ENCODE measurements at regions not wholly inside any gene's neighbourhood (a gene's known extent, or its start where the extent isn't known, plus 50 kb on each side); places are given as distances from the start of the nearest gene placed in this dataset.

DNA sequence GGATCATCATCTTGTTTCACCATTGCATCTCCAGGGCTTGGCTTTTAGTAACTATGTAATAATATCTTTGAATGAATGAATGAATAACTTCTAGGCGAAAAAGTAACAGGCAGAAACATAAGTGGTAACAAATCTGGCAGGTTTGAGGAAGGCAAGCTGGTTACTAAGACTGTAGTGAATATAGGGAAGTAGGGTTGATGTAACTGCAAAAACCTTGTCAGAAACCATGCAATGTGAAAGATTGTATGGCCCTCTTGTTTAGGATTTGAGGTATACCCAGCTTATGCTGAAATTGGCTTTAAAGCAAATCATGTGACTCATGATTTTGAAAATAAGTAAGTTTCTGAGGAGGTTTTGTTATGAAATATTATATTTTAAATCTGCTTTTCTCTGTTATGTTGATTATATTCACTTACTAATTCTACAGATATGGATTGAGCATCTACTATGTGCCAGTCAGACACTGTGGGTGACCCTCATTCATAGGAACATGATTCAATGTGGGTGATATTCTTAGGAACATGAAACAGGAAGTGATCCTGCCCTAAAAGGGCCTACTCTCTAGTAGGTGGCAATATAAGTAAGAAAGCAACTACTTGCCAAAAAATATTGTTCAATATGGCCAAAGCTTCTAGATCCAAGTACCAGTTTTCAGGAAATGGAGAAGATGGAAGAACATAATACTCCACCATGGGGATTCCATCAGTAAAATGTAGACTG is 115.5 kb upstream of the CCDC90B start (continued):
- TF ChIP-seq, protein P1, sequence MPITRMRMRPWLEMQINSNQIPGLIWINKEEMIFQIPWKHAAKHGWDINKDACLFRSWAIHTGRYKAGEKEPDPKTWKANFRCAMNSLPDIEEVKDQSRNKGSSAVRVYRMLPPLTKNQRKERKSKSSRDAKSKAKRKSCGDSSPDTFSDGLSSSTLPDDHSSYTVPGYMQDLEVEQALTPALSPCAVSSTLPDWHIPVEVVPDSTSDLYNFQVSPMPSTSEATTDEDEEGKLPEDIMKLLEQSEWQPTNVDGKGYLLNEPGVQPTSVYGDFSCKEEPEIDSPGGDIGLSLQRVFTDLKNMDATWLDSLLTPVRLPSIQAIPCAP (CRISPR knock-in tag; IDR thresholded peaks at IDR 0.05), result no peak

DNA sequence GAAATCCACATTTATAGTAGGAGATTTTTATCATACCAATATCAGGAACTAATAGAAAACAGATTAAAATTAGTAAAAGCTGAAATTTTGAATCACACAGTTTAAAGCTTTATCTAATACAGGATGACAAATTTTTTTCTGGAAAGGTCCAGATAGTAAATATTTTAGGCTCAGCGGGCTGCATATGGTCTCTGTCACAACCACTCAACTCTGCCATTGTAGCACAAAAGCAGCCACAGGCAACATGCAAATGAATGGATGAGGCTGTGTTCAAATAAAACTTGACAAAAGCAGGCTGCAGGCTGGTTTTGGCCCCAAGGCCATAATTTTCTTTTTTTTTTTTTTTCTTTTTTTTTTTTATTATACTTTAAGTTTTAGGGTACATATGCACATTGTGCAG is 108.2 kb upstream of the CCDC90B start:
- TF ChIP-seq, protein P2, sequence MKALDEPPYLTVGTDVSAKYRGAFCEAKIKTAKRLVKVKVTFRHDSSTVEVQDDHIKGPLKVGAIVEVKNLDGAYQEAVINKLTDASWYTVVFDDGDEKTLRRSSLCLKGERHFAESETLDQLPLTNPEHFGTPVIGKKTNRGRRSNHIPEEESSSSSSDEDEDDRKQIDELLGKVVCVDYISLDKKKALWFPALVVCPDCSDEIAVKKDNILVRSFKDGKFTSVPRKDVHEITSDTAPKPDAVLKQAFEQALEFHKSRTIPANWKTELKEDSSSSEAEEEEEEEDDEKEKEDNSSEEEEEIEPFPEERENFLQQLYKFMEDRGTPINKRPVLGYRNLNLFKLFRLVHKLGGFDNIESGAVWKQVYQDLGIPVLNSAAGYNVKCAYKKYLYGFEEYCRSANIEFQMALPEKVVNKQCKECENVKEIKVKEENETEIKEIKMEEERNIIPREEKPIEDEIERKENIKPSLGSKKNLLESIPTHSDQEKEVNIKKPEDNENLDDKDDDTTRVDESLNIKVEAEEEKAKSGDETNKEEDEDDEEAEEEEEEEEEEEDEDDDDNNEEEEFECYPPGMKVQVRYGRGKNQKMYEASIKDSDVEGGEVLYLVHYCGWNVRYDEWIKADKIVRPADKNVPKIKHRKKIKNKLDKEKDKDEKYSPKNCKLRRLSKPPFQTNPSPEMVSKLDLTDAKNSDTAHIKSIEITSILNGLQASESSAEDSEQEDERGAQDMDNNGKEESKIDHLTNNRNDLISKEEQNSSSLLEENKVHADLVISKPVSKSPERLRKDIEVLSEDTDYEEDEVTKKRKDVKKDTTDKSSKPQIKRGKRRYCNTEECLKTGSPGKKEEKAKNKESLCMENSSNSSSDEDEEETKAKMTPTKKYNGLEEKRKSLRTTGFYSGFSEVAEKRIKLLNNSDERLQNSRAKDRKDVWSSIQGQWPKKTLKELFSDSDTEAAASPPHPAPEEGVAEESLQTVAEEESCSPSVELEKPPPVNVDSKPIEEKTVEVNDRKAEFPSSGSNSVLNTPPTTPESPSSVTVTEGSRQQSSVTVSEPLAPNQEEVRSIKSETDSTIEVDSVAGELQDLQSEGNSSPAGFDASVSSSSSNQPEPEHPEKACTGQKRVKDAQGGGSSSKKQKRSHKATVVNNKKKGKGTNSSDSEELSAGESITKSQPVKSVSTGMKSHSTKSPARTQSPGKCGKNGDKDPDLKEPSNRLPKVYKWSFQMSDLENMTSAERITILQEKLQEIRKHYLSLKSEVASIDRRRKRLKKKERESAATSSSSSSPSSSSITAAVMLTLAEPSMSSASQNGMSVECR (CRISPR knock-in tag; IDR thresholded peaks at IDR 0.05; ENCODE audit: borderline replicate concordance), result no peak
- TF ChIP-seq, protein P3, sequence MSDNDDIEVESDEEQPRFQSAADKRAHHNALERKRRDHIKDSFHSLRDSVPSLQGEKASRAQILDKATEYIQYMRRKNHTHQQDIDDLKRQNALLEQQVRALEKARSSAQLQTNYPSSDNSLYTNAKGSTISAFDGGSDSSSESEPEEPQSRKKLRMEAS (CRISPR knock-in tag; IDR thresholded peaks at IDR 0.05), result no peak
- no peak for TF ChIP-seq JAZF1 (CRISPR knock-in tag; IDR thresholded peaks at IDR 0.05)
- TF ChIP-seq ATF1 (CRISPR knock-in tag; IDR thresholded peaks at IDR 0.05), result no peak
- TF ChIP-seq, protein P4, sequence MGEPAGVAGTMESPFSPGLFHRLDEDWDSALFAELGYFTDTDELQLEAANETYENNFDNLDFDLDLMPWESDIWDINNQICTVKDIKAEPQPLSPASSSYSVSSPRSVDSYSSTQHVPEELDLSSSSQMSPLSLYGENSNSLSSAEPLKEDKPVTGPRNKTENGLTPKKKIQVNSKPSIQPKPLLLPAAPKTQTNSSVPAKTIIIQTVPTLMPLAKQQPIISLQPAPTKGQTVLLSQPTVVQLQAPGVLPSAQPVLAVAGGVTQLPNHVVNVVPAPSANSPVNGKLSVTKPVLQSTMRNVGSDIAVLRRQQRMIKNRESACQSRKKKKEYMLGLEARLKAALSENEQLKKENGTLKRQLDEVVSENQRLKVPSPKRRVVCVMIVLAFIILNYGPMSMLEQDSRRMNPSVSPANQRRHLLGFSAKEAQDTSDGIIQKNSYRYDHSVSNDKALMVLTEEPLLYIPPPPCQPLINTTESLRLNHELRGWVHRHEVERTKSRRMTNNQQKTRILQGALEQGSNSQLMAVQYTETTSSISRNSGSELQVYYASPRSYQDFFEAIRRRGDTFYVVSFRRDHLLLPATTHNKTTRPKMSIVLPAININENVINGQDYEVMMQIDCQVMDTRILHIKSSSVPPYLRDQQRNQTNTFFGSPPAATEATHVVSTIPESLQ (CRISPR knock-in tag; IDR thresholded peaks at IDR 0.05), result no peak
- H3K27ac Mint-ChIP-seq, result no peak overlapping the region
- ChIA-PET POLR2A (no interaction called here), CTCF (no interaction called here)
- H3K4me1 Mint-ChIP-seq, result no peaks in the 10 kb centered on the region
- peaks cover 7% of the 10 kb centered on the region for H3K36me3 Mint-ChIP-seq
- peaks cover 22% of the 10 kb centered on the region for H3K9me3 Mint-ChIP-seq
- no peak overlapping the region for H3K4me3 Mint-ChIP-seq
- ATAC-seq, result no peak
- no peak for DNase-seq (ENCODE audit: low spot score)
- no peaks in the 10 kb centered on the region for H3K27me3 Mint-ChIP-seq (ENCODE audit: low read depth)

DNA sequence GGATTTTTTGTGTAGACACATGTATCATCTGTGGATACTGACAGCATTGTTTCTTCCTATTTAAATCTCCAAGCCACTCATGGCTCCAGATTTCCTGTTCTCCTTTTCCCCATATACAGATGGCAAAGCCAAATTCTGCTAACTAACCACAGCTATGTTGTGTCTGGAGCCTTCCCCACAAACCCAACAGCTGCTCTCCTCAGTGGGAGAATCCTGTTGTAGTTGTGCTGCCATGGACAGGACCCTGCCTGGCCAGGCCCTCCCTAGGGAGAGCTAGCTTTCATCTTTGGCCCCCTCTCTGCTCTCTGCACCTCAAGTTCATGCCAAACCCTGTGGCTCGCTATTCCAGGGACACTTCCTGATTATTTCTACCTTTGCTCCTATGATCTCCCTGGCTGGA is 106.4 kb upstream of the CCDC90B start:
- DNase-seq (ENCODE audit: low spot score) (no peak), ATAC-seq (no peak)
- Mint-ChIP-seq H3K27me3 (ENCODE audit: low read depth) (no peaks in the 10 kb centered on the region), H3K4me3 (no peak overlapping the region), H3K4me1 (no peaks in the 10 kb centered on the region), H3K36me3 (peaks cover 10% of the 10 kb centered on the region), H3K9me3 (peaks cover 29% of the 10 kb centered on the region), H3K27ac (no peak overlapping the region)
- ChIA-PET POLR2A (interaction anchor here (1.2 kb wide), 1 partner anchor 106 kb away, joined by 3 read pairs; the partner anchor contains the start of gene CCDC90B), CTCF (no interaction called here)
- TF ChIP-seq ZNF121 (CRISPR knock-in tag; IDR thresholded peaks at IDR 0.05) (no peak), ZNF416 (CRISPR knock-in tag; IDR thresholded peaks at IDR 0.05) (no peak), ZNF232 (CRISPR knock-in tag; IDR thresholded peaks at IDR 0.05) (no peak)
- TF ChIP-seq, protein P5, sequence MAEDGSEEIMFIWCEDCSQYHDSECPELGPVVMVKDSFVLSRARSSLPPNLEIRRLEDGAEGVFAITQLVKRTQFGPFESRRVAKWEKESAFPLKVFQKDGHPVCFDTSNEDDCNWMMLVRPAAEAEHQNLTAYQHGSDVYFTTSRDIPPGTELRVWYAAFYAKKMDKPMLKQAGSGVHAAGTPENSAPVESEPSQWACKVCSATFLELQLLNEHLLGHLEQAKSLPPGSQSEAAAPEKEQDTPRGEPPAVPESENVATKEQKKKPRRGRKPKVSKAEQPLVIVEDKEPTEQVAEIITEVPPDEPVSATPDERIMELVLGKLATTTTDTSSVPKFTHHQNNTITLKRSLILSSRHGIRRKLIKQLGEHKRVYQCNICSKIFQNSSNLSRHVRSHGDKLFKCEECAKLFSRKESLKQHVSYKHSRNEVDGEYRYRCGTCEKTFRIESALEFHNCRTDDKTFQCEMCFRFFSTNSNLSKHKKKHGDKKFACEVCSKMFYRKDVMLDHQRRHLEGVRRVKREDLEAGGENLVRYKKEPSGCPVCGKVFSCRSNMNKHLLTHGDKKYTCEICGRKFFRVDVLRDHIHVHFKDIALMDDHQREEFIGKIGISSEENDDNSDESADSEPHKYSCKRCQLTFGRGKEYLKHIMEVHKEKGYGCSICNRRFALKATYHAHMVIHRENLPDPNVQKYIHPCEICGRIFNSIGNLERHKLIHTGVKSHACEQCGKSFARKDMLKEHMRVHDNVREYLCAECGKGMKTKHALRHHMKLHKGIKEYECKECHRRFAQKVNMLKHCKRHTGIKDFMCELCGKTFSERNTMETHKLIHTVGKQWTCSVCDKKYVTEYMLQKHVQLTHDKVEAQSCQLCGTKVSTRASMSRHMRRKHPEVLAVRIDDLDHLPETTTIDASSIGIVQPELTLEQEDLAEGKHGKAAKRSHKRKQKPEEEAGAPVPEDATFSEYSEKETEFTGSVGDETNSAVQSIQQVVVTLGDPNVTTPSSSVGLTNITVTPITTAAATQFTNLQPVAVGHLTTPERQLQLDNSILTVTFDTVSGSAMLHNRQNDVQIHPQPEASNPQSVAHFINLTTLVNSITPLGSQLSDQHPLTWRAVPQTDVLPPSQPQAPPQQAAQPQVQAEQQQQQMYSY (CRISPR knock-in tag; IDR thresholded peaks at IDR 0.05), result no peak
- TF ChIP-seq, protein P6, sequence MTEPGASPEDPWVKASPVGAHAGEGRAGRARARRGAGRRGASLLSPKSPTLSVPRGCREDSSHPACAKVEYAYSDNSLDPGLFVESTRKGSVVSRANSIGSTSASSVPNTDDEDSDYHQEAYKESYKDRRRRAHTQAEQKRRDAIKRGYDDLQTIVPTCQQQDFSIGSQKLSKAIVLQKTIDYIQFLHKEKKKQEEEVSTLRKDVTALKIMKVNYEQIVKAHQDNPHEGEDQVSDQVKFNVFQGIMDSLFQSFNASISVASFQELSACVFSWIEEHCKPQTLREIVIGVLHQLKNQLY (CRISPR knock-in tag; IDR thresholded peaks at IDR 0.05), result no peak
- TF ChIP-seq, protein P7, sequence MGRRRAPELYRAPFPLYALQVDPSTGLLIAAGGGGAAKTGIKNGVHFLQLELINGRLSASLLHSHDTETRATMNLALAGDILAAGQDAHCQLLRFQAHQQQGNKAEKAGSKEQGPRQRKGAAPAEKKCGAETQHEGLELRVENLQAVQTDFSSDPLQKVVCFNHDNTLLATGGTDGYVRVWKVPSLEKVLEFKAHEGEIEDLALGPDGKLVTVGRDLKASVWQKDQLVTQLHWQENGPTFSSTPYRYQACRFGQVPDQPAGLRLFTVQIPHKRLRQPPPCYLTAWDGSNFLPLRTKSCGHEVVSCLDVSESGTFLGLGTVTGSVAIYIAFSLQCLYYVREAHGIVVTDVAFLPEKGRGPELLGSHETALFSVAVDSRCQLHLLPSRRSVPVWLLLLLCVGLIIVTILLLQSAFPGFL (CRISPR knock-in tag; IDR thresholded peaks at IDR 0.05; ENCODE audit: borderline replicate concordance), result no peak
- TF ChIP-seq, protein P8, sequence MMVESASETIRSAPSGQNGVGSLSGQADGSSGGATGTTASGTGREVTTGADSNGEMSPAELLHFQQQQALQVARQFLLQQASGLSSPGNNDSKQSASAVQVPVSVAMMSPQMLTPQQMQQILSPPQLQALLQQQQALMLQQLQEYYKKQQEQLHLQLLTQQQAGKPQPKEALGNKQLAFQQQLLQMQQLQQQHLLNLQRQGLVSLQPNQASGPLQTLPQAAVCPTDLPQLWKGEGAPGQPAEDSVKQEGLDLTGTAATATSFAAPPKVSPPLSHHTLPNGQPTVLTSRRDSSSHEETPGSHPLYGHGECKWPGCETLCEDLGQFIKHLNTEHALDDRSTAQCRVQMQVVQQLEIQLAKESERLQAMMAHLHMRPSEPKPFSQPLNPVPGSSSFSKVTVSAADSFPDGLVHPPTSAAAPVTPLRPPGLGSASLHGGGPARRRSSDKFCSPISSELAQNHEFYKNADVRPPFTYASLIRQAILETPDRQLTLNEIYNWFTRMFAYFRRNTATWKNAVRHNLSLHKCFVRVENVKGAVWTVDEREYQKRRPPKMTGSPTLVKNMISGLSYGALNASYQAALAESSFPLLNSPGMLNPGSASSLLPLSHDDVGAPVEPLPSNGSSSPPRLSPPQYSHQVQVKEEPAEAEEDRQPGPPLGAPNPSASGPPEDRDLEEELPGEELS (CRISPR knock-in tag; IDR thresholded peaks at IDR 0.05), result no peak
- TF ChIP-seq, protein P9, sequence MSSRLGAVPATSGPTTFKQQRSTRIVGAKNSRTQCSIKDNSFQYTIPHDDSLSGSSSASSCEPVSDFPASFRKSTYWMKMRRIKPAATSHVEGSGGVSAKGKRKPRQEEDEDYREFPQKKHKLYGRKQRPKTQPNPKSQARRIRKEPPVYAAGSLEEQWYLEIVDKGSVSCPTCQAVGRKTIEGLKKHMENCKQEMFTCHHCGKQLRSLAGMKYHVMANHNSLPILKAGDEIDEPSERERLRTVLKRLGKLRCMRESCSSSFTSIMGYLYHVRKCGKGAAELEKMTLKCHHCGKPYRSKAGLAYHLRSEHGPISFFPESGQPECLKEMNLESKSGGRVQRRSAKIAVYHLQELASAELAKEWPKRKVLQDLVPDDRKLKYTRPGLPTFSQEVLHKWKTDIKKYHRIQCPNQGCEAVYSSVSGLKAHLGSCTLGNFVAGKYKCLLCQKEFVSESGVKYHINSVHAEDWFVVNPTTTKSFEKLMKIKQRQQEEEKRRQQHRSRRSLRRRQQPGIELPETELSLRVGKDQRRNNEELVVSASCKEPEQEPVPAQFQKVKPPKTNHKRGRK (CRISPR knock-in tag; IDR thresholded peaks at IDR 0.05; ENCODE audit: borderline replicate concordance), result no peak

All from WTC11 (cell line).